GM19328 (cell line): ENCODE measurements at regions not wholly inside any gene's neighbourhood (a gene's known extent, or its start where the extent isn't known, plus 50 kb on each side); places are given as distances from the start of the nearest gene placed in this dataset.
"Not testable (repeated sequence)": the region's sequence is repeated elsewhere in the genome, so short reads cannot be mapped to it uniquely, and the experiment has no call there.

ENCODE experiments used
- ATAC-seq: cut with Tn5 transposase; IDR thresholded peaks from one replicate; pipeline ENCODE4 v1.9.1; 2021; ENCODE audit warnings: mild to moderate bottlenecking, moderate library complexity; ENCODE audit not compliant: unreplicated experiment

- ATAC-seq = no peak
These were observed 58.4 kb upstream of the ATP1B1 start for GRCh38 chr1:169048043-169048442.

- no peak for ATAC-seq
These were observed 57.1 kb upstream of the ATP1B1 start for GRCh38 chr1:169049258-169049938.

GRCh38 chr1:169051171-169051570 lies 55.3 kb upstream of the ATP1B1 start:
- ATAC-seq = no peak

- ATAC-seq = not testable (repeated sequence)
These were observed 54.3 kb upstream of the ATP1B1 start for GRCh38 chr1:169052171-169052570.

- no peak for ATAC-seq
These were observed 53.8 kb upstream of the ATP1B1 start for GRCh38 chr1:169052727-169053126.

GRCh38 chr1:169053196-169053595 lies 53.3 kb upstream of the ATP1B1 start:
- no peak for ATAC-seq
